Neural cell (in vitro differentiated cells): ENCODE measurements at regions not wholly inside any gene's neighbourhood (a gene's known extent, or its start where the extent isn't known, plus 50 kb on each side); places are given as distances from the start of the nearest gene placed in this dataset.

ENCODE experiments used
- H2AFZ ChIP-seq: fragments of 200-600, 300-800 bp; sonication (generic), shearing (Covaris generic); 2 replicates; pipeline ENCODE4 v1.6.0; 2014; ENCODE audit warnings: low read depth, mild to moderate bottlenecking, antibody characterized with exemption, low read length, moderate library complexity
- H3F3A ChIP-seq: fragments of 200-600 bp; shearing (Covaris generic); 2 replicates; pipeline ENCODE4 v1.6.1; 2016; ENCODE audit warnings: mild to moderate bottlenecking, moderate library complexity, mixed read lengths, antibody characterized with exemption, low read length; ENCODE audit not compliant: insufficient read depth, poor library complexity, severe bottlenecking
- H3K27ac ChIP-seq: fragments of 200-600, 300-800 bp; sonication (generic), shearing (Covaris generic); 2 replicates; pipeline ENCODE4 v1.5.1; 2014; ENCODE audit warnings: mild to moderate bottlenecking, low read length, moderate library complexity
- H3K27me3 ChIP-seq: fragments of 300-800, 200-600 bp; sonication (generic), shearing (Covaris generic); 2 replicates; pipeline ENCODE4 v1.6.0; 2014; ENCODE audit warnings: mild to moderate bottlenecking, low read depth, low read length, moderate library complexity; ENCODE audit not compliant: insufficient read depth
- H3K36me3 ChIP-seq: fragments of 300-800, 200-600 bp; sonication (generic), shearing (Covaris generic); 2 replicates; pipeline ENCODE4 v1.5.1; 2014; ENCODE audit warnings: mild to moderate bottlenecking, antibody characterized with exemption, low read length, moderate library complexity; ENCODE audit not compliant: insufficient read depth
- H3K4me2 ChIP-seq: fragments of 300-800, 200-600 bp; sonication (generic), shearing (Covaris generic); 2 replicates; pipeline ENCODE4 v1.6.0; 2014; ENCODE audit warnings: mild to moderate bottlenecking, low read length
- H3K4me3 ChIP-seq: fragments of 300-800, 200-600 bp; sonication (generic), shearing (Covaris generic); 2 replicates; pipeline ENCODE4 v1.5.1; 2014; ENCODE audit warnings: mild to moderate bottlenecking, low read length, moderate library complexity
- H3K79me2 ChIP-seq: fragments of 200-600 bp; shearing (Covaris generic); replicated peaks from 2 replicates; pipeline ENCODE4 v1.6.0; 2014; ENCODE audit warnings: mild to moderate bottlenecking, low read length, moderate library complexity; ENCODE audit not compliant: insufficient read depth
- H3K9ac ChIP-seq: fragments of 300-800, 200-600 bp; sonication (generic), shearing (Covaris generic); 2 replicates; pipeline ENCODE4 v1.6.1; 2016; ENCODE audit warnings: mild to moderate bottlenecking, low read length, mixed read lengths
- H3K9me2 ChIP-seq: fragments of 200-600 bp; shearing (Covaris generic); 2 replicates; pipeline ENCODE4 v1.6.1; 2016; ENCODE audit warnings: mild to moderate bottlenecking, low read length, mixed read lengths; ENCODE audit not compliant: insufficient read depth
- H3K9me3 ChIP-seq: fragments of 200-600, 300-800 bp; sonication (generic), shearing (Covaris generic); 2 replicates; pipeline ENCODE4 v1.6.1; 2016; ENCODE audit warnings: mild to moderate bottlenecking, mixed run types, low read length, moderate library complexity, mixed read lengths
- H4K20me1 ChIP-seq: fragments of 200-600 bp; shearing (Covaris generic); 2 replicates; pipeline ENCODE4 v1.6.1; 2016; ENCODE audit warnings: mild to moderate bottlenecking, mixed run types; ENCODE audit not compliant: insufficient read depth
- CTCF ChIP-seq: fragments of 450-650 bp; IDR thresholded peaks from 2 replicates; pipeline ENCODE4 v1.5.1; 2014; ENCODE audit warnings: antibody characterized with exemption, mild to moderate bottlenecking, moderate library complexity; ENCODE audit not compliant: poor library complexity, severe bottlenecking
- EP300 ChIP-seq: fragments of 450-650 bp; conservative IDR thresholded peaks from 2 replicates; pipeline ENCODE4 v1.6.1; 2014; ENCODE audit warnings: antibody characterized with exemption, mild to moderate bottlenecking, moderate library complexity; ENCODE audit not compliant: poor library complexity, severe bottlenecking
- EZH2 ChIP-seq: fragments of 200-600, 300-800 bp; shearing (Covaris generic), sonication (generic); IDR thresholded peaks from 2 replicates; pipeline ENCODE4 v1.6.1; 2014; ENCODE audit warnings: antibody characterized with exemption, low read length, borderline replicate concordance, mild to moderate bottlenecking; ENCODE audit not compliant: insufficient read depth, poor library complexity, severe bottlenecking
- MXI1 ChIP-seq: fragments of 450-650 bp; conservative IDR thresholded peaks from 2 replicates; pipeline ENCODE4 v1.6.1; 2014; ENCODE audit warnings: antibody characterized with exemption, mild to moderate bottlenecking; ENCODE audit not compliant: poor library complexity, severe bottlenecking
- POLR2AphosphoS5 ChIP-seq: IDR thresholded peaks from 2 replicates; pipeline ENCODE4 v1.6.1; 2012
- RAD21 ChIP-seq: fragments of 450-650 bp; conservative IDR thresholded peaks from 2 replicates; pipeline ENCODE4 v1.6.1; 2014; ENCODE audit warnings: antibody characterized with exemption, mild to moderate bottlenecking, moderate library complexity
- REST ChIP-seq: IDR thresholded peaks from 2 replicates; pipeline ENCODE4 v1.6.1; 2012; ENCODE audit warnings: borderline replicate concordance
- SMC3 ChIP-seq: fragments of 450-650 bp; conservative IDR thresholded peaks from 2 replicates; pipeline ENCODE4 v1.6.1; 2014; ENCODE audit warnings: antibody characterized with exemption, mild to moderate bottlenecking, moderate library complexity; ENCODE audit not compliant: poor library complexity
- TAF1 ChIP-seq: IDR thresholded peaks from 2 replicates; pipeline ENCODE4 v1.6.1; 2012; ENCODE audit warnings: low read depth

GRCh38 chr16:80314042-80314441 lies 226.8 kb upstream of the DYNLRB2 start:
- Histone ChIP-seq H3K4me2 (no peak overlapping the region), H3K9ac (no peak overlapping the region), H2AFZ (no peak overlapping the region), H4K20me1 (no peaks in the 10 kb centered on the region), H3K36me3 (no peaks in the 10 kb centered on the region), H3K79me2 (no peaks in the 10 kb centered on the region), H3K4me3 (no peak overlapping the region), H3F3A (no peaks in the 10 kb centered on the region), H3K9me3 (no peaks in the 10 kb centered on the region), H3K27ac (no peak overlapping the region), H3K9me2 (no peaks in the 10 kb centered on the region), H3K27me3 (no peaks in the 10 kb centered on the region)
- TF ChIP-seq POLR2AphosphoS5: no peak
- TF ChIP-seq MXI1: no peak
- no peak for TF ChIP-seq EP300
- no peak for TF ChIP-seq REST
- TF ChIP-seq RAD21: no peak
- no peak for TF ChIP-seq EZH2
- no peak for TF ChIP-seq CTCF
- TF ChIP-seq TAF1: no peak
- no peak for TF ChIP-seq SMC3

- Histone ChIP-seq H3K9me3 (no peaks in the 10 kb centered on the region), H3F3A (no peaks in the 10 kb centered on the region), H3K4me2 (no peak overlapping the region), H3K36me3 (no peaks in the 10 kb centered on the region), H3K27ac (no peak overlapping the region), H3K9ac (no peak overlapping the region), H3K4me3 (no peak overlapping the region), H3K9me2 (no peaks in the 10 kb centered on the region), H4K20me1 (no peaks in the 10 kb centered on the region), H3K79me2 (no peaks in the 10 kb centered on the region), H2AFZ (no peak overlapping the region), H3K27me3 (no peaks in the 10 kb centered on the region)
- no peak for TF ChIP-seq EZH2
- TF ChIP-seq EP300: no peak
- TF ChIP-seq POLR2AphosphoS5: no peak
- no peak for TF ChIP-seq CTCF
- TF ChIP-seq MXI1: no peak
- TF ChIP-seq SMC3: no peak
- TF ChIP-seq TAF1: no peak
- no peak for TF ChIP-seq REST
- no peak for TF ChIP-seq RAD21
These were observed 231.6 kb upstream of the DYNLRB2 start for GRCh38 chr16:80309178-80309577.
